GM19035 (cell line): ENCODE measurements at regions not wholly inside any gene's neighbourhood (a gene's known extent, or its start where the extent isn't known, plus 50 kb on each side); places are given as distances from the start of the nearest gene placed in this dataset.

Source experiments
- ATAC-seq: cut with Tn5 transposase; IDR thresholded peaks from one replicate; pipeline ENCODE4 v1.9.1; 2021; ENCODE audit not compliant: unreplicated experiment

- no peak for ATAC-seq
Measured at GRCh38 chr6:103231181-103231580, 1628.5 kb downstream of the HACE1 start.

- ATAC-seq = no peak
Measured at GRCh38 chr6:103215847-103216246, 1643.9 kb downstream of the HACE1 start.

GRCh38 chr6:103210686-103211085, 1649.0 kb downstream of the HACE1 start:
- no peak for ATAC-seq

- no peak for ATAC-seq
Measured at GRCh38 chr6:103198386-103198785, 1661.3 kb downstream of the HACE1 start.

GRCh38 chr6:103193413-103193812, 1666.3 kb downstream of the HACE1 start:
- no peak for ATAC-seq

GRCh38 chr6:103191391-103192093, 1668.2 kb downstream of the HACE1 start:
- no peak for ATAC-seq

GRCh38 chr6:103184776-103185175, 1674.9 kb downstream of the HACE1 start:
- no peak for ATAC-seq

- ATAC-seq = no peak
Measured at GRCh38 chr6:103183831-103184411, 1675.8 kb downstream of the HACE1 start.

GRCh38 chr6:103178193-103178592, 1681.5 kb downstream of the HACE1 start:
- ATAC-seq = no peak

- ATAC-seq = no peak
Measured at GRCh38 chr6:103177791-103178190, 1681.9 kb downstream of the HACE1 start.

GRCh38 chr6:103175056-103175455, 1684.7 kb downstream of the HACE1 start:
- no peak for ATAC-seq

- ATAC-seq = no peak
Measured at GRCh38 chr6:103167345-103168071, 1692.2 kb downstream of the HACE1 start.

GRCh38 chr6:103154779-103155572, 1704.7 kb downstream of the HACE1 start:
- no peak for ATAC-seq

GRCh38 chr6:103153016-103153415, 1706.7 kb downstream of the HACE1 start:
- no peak for ATAC-seq

- ATAC-seq = no peak
Measured at GRCh38 chr6:103142902-103143301, 1716.8 kb downstream of the HACE1 start.

GRCh38 chr6:103140308-103141027, 1719.3 kb downstream of the HACE1 start:
- no peak for ATAC-seq

GRCh38 chr6:103139377-103139776, 1720.3 kb downstream of the HACE1 start:
- no peak for ATAC-seq

GRCh38 chr6:103124471-103124870, 1731.0 kb downstream of the GRIK2 start:
- ATAC-seq = no peak

GRCh38 chr6:103122766-103123601, 1729.5 kb downstream of the GRIK2 start:
- peak; percentile 89 for ATAC-seq

- no peak for ATAC-seq
Measured at GRCh38 chr6:103119056-103119455, 1725.5 kb downstream of the GRIK2 start.
